ENCODE measurements at regions not wholly inside any gene's neighbourhood (a gene's known extent, or its start where the extent isn't known, plus 50 kb on each side); places are given as distances from the start of the nearest gene placed in this dataset.

GRCh38 chr7:34298492-34299013, 359.5 kb upstream of the NPSR1 start:
- TF ChIP-seq POLR2A (IDR thresholded peaks at IDR 0.05; ENCODE audit: low read depth, low read length) (no peak), POLR2AphosphoS5 (IDR thresholded peaks at IDR 0.05; ENCODE audit: low read depth, low read length) (no peak)

Measured in GM12892 (cell line).